Neutrophil (primary cell): ENCODE measurements at regions not wholly inside any gene's neighbourhood (a gene's known extent, or its start where the extent isn't known, plus 50 kb on each side); places are given as distances from the start of the nearest gene placed in this dataset.

ENCODE experiments used
- H3K27ac ChIP-seq: fragments of 200-600 bp; sonication (generic); 2 replicates; pipeline ENCODE4 v1.5.1; 2016; ENCODE audit warnings: mild to moderate bottlenecking, moderate library complexity
- H3K27me3 ChIP-seq: fragments of 200-600 bp; sonication (generic); 2 replicates; pipeline ENCODE4 v1.6.0; 2016; ENCODE audit warnings: mild to moderate bottlenecking
- H3K36me3 ChIP-seq: fragments of 200-600 bp; sonication (generic); 2 replicates; pipeline ENCODE4 v1.5.1; 2017
- H3K4me1 ChIP-seq, 2 experiments: fragments of 200-600 bp in 1 of 2; sonication (generic) in 1 of 2; 1 replicate in 1 of 2; 2 replicates in 1 of 2; pipeline versions ENCODE4 v1.5.1 to v1.6.1; 2013 to 2016; ENCODE audit warnings: low read depth in 1 of 2, low read length in 1 of 2, mild to moderate bottlenecking in 1 of 2, moderate library complexity in 1 of 2; ENCODE audit not compliant: control insufficient read depth in 1 of 2, insufficient read depth in 1 of 2
- H3K4me3 ChIP-seq, 2 experiments: fragments of 200-600 bp in 1 of 2; sonication (generic) in 1 of 2; 1 replicate in 1 of 2; 2 replicates in 1 of 2; pipeline ENCODE4 v1.5.1; 2013 to 2016; ENCODE audit warnings: low read depth in 1 of 2, low read length in 1 of 2, mild to moderate bottlenecking in 1 of 2, moderate library complexity in 1 of 2
- H3K9me3 ChIP-seq: fragments of 200-600 bp; sonication (generic); 2 replicates; pipeline ENCODE4 v1.5.1; 2016
- CTCF ChIP-seq: fragments of 200-600 bp; sonication (generic); IDR thresholded peaks from 2 replicates; pipeline ENCODE4 v1.5.1; 2016; ENCODE audit warnings: antibody characterized with exemption

GRCh38 chr6:139839506-139840156 lies 465.2 kb upstream of the CITED2 start:
- H3K9me3 ChIP-seq = no peaks in the 10 kb centered on the region
- no peaks in the 10 kb centered on the region for H3K27me3 ChIP-seq
- peak overlapping the region; percentile 33 to 45 for H3K4me3 ChIP-seq
- peaks cover 19 to 28% of the 10 kb centered on the region in 2 experiments for H3K4me1 ChIP-seq
- H3K36me3 ChIP-seq = no peaks in the 10 kb centered on the region
- peak overlapping the region; percentile 81 for H3K27ac ChIP-seq
- TF ChIP-seq CTCF = no peak

- H3K4me1 ChIP-seq = peaks cover 0 to 4% of the 10 kb centered on the region in 2 experiments
- H3K36me3 ChIP-seq = no peaks in the 10 kb centered on the region
- no peak for TF ChIP-seq CTCF
- no peaks in the 10 kb centered on the region for H3K9me3 ChIP-seq
- no peaks in the 10 kb centered on the region for H3K27me3 ChIP-seq
- H3K27ac ChIP-seq = no peak overlapping the region
- no peak overlapping the region for H3K4me3 ChIP-seq
These were observed 459.8 kb upstream of the CITED2 start for GRCh38 chr6:139834232-139834631.

GRCh38 chr6:139833592-139833991 lies 459.1 kb upstream of the CITED2 start:
- H3K27me3 ChIP-seq = no peaks in the 10 kb centered on the region
- TF ChIP-seq CTCF = no peak
- H3K4me1 ChIP-seq = no peaks in the 10 kb centered on the region
- no peaks in the 10 kb centered on the region for H3K36me3 ChIP-seq
- H3K9me3 ChIP-seq = no peaks in the 10 kb centered on the region
- H3K27ac ChIP-seq = no peak overlapping the region
- no peak overlapping the region for H3K4me3 ChIP-seq

- Histone ChIP-seq H3K9me3 (no peaks in the 10 kb centered on the region), H3K4me1 (no peaks in the 10 kb centered on the region), H3K27ac (no peak overlapping the region), H3K4me3 (no peak overlapping the region), H3K36me3 (no peaks in the 10 kb centered on the region), H3K27me3 (no peaks in the 10 kb centered on the region)
- TF ChIP-seq CTCF = no peak
These were observed 458.3 kb upstream of the CITED2 start for GRCh38 chr6:139832493-139833305.

- Histone ChIP-seq H3K9me3 (no peaks in the 10 kb centered on the region), H3K27me3 (no peaks in the 10 kb centered on the region), H3K36me3 (no peaks in the 10 kb centered on the region), H3K27ac (no peak overlapping the region), H3K4me3 (no peak overlapping the region), H3K4me1 (no peaks in the 10 kb centered on the region)
- no peak for TF ChIP-seq CTCF
These were observed 455.1 kb upstream of the CITED2 start for GRCh38 chr6:139829576-139829975.
